ENCODE measurements at regions not wholly inside any gene's neighbourhood (a gene's known extent, or its start where the extent isn't known, plus 50 kb on each side); places are given as distances from the start of the nearest gene placed in this dataset.

- TF ChIP-seq ETV6 (CRISPR knock-in tag; IDR thresholded peaks at IDR 0.05) (no peak), KAT7 (CRISPR knock-in tag; IDR thresholded peaks at IDR 0.05; ENCODE audit: borderline replicate concordance) (no peak), NFYB (CRISPR knock-in tag; conservative IDR thresholded peaks at IDR 0.05; ENCODE audit: low read depth) (no peak), SP1 (CRISPR knock-in tag; conservative IDR thresholded peaks at IDR 0.05) (no peak), GTF2I (CRISPR knock-in tag; conservative IDR thresholded peaks at IDR 0.05) (no peak), AFF4 (CRISPR knock-in tag; IDR thresholded peaks at IDR 0.05; ENCODE audit: borderline replicate concordance) (no peak), CTCF (IDR thresholded peaks at IDR 0.05) (no peak), ZNF263 (CRISPR knock-in tag; IDR thresholded peaks at IDR 0.05; ENCODE audit: low read depth) (no peak), TCF7 (CRISPR knock-in tag; IDR thresholded peaks at IDR 0.05; ENCODE audit: low read depth) (no peak)
- TF ChIP-seq, protein P1, sequence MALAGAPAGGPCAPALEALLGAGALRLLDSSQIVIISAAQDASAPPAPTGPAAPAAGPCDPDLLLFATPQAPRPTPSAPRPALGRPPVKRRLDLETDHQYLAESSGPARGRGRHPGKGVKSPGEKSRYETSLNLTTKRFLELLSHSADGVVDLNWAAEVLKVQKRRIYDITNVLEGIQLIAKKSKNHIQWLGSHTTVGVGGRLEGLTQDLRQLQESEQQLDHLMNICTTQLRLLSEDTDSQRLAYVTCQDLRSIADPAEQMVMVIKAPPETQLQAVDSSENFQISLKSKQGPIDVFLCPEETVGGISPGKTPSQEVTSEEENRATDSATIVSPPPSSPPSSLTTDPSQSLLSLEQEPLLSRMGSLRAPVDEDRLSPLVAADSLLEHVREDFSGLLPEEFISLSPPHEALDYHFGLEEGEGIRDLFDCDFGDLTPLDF (CRISPR knock-in tag; IDR thresholded peaks at IDR 0.05): no peak
Measured at GRCh38 chr2:12863937-12864336, 147.2 kb downstream of the TRIB2 start.

All from WTC11 (cell line).